ENCODE measurements at regions not wholly inside any gene's neighbourhood (a gene's known extent, or its start where the extent isn't known, plus 50 kb on each side); places are given as distances from the start of the nearest gene placed in this dataset.

- no peak for DNase-seq (ENCODE audit: low read depth)
Observed at GRCh38 chr11:95283146-95283545, 52.1 kb upstream of the SESN3 start.

GRCh38 chr11:95282291-95282751, 51.3 kb upstream of the SESN3 start:
- DNase-seq (ENCODE audit: low read depth), result no peak

All from forelimb muscle (tissue), 1 donor.